ENCODE measurements at regions not wholly inside any gene's neighbourhood (a gene's known extent, or its start where the extent isn't known, plus 50 kb on each side); places are given as distances from the start of the nearest gene placed in this dataset.

DNA sequence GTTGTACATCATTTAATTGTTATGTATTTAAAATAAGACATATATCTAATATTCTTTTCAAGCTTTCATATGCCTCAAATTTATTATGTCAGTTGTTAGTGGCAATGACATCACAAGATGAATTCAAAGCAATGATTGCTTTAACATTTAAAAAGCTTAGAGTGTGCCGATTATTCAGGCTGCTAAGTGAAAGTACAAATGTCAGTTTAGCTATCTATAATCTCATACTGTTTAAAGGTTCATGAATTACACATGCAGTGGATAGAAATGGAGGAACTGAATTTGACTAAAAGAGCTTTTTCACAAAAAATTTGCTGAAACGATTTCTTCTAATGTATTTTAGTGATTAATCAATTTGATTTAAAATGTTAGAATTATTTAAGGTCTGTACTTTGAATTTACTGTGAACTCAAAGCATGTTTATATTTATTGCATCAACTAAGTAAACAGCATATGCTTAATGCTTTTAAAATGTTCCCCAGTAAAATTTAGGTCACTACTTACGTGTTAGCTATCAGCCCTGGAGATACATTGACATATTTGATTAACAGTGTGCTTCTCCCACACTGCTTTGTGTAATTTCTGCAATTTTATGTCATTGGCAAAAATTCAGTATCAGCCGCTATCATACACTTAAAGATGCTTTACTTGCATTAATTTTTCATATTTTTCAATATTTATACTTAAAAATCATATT lies 334.9 kb downstream of the PARP8 start:
- in situ Hi-C loops (cut with MboI; ENCODE audit: low sequenced_read_pairs, unreplicated experiment) = no loop called here
- TF ChIP-seq, protein P1, sequence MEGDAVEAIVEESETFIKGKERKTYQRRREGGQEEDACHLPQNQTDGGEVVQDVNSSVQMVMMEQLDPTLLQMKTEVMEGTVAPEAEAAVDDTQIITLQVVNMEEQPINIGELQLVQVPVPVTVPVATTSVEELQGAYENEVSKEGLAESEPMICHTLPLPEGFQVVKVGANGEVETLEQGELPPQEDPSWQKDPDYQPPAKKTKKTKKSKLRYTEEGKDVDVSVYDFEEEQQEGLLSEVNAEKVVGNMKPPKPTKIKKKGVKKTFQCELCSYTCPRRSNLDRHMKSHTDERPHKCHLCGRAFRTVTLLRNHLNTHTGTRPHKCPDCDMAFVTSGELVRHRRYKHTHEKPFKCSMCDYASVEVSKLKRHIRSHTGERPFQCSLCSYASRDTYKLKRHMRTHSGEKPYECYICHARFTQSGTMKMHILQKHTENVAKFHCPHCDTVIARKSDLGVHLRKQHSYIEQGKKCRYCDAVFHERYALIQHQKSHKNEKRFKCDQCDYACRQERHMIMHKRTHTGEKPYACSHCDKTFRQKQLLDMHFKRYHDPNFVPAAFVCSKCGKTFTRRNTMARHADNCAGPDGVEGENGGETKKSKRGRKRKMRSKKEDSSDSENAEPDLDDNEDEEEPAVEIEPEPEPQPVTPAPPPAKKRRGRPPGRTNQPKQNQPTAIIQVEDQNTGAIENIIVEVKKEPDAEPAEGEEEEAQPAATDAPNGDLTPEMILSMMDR (IDR thresholded peaks at IDR 0.05; ENCODE audit: borderline replicate concordance, control extremely low read depth, extremely low read depth, insufficient read depth, missing control alignments) = no peak
- no peak for DNase-seq (ENCODE audit: low spot score)

DNA sequence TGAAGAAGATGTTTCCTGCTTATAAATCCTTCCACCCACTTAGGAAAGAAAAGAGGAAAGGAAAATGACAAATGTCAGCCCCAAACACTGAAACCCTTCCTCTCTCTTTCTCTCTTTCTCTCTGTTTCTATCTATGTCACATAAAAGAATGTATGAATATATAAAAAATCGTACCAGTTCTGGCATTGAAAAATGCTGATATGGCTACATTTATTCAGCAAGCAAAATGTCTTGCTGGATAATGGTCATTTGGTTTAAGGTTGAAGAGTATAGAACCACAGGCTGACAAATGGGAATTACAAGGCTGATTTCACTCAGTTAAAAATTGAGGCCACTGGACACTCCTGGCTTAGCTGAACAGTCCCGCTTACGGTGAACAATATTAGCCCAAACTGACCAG lies 335.9 kb downstream of the PARP8 start:
- TF ChIP-seq, protein P1 (IDR thresholded peaks at IDR 0.05; ENCODE audit: borderline replicate concordance, control extremely low read depth, extremely low read depth, insufficient read depth, missing control alignments) = no peak
- in situ Hi-C loops (cut with MboI; ENCODE audit: low sequenced_read_pairs, unreplicated experiment) = no loop called here
- no peak for DNase-seq (ENCODE audit: low spot score)

- in situ Hi-C loops (cut with MboI; ENCODE audit: low sequenced_read_pairs, unreplicated experiment) = no loop called here
- TF ChIP-seq, protein P1 (IDR thresholded peaks at IDR 0.05; ENCODE audit: borderline replicate concordance, control extremely low read depth, extremely low read depth, insufficient read depth, missing control alignments) = no peak
Measured at GRCh38 chr5:51013036-51013435, 346.6 kb downstream of the PARP8 start.

DNA sequence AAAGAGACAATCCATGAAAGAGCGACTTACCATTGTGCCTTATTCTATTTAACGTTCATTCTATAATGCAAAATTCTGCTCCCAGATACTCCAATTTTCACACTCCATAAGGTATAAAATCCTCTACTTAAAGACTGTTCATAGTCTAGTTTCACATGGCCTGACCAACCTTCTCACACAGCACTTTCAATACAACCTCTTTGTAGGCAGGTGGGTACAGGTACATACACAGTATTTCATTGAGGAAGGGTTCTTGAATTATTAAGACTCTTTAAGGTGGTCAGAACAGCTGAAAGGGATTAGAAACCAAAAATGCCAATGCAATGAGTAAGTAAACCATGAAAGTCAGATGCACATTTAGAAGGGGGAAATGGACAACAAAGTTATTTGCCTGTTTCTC lies 352.0 kb downstream of the PARP8 start:
- no peak for DNase-seq (ENCODE audit: low spot score)
- TF ChIP-seq, protein P1 (IDR thresholded peaks at IDR 0.05; ENCODE audit: borderline replicate concordance, control extremely low read depth, extremely low read depth, insufficient read depth, missing control alignments) = no peak
- in situ Hi-C loops (cut with MboI; ENCODE audit: low sequenced_read_pairs, unreplicated experiment) = no loop called here

More at GRCh38 chr5:51013036-51013435, 346.6 kb downstream of the PARP8 start:
- no peak for DNase-seq (ENCODE audit: low spot score)

- TF ChIP-seq, protein P1 (IDR thresholded peaks at IDR 0.05; ENCODE audit: borderline replicate concordance, control extremely low read depth, extremely low read depth, insufficient read depth, missing control alignments) = no peak
- no peak for DNase-seq (ENCODE audit: low spot score)
- in situ Hi-C loops (cut with MboI; ENCODE audit: low sequenced_read_pairs, unreplicated experiment) = no loop called here
Measured at GRCh38 chr5:51024263-51024662, 357.8 kb downstream of the PARP8 start.

GRCh38 chr5:51027271-51027670 lies 356.0 kb upstream of the ISL1 start:
- TF ChIP-seq, protein P1 (IDR thresholded peaks at IDR 0.05; ENCODE audit: borderline replicate concordance, control extremely low read depth, extremely low read depth, insufficient read depth, missing control alignments) = no peak
- in situ Hi-C loops (cut with MboI; ENCODE audit: low sequenced_read_pairs, unreplicated experiment) = no loop called here
- no peak for DNase-seq (ENCODE audit: low spot score)
